Stimulated activated CD4-positive, alpha-beta T cell treated with anti-CD3 and anti-CD28 coated beads, Interleukin-4, amount 100 ng/mL, for 4 hours (primary cell): ENCODE measurements at regions not wholly inside any gene's neighbourhood (a gene's known extent, or its start where the extent isn't known, plus 50 kb on each side); places are given as distances from the start of the nearest gene placed in this dataset.
"Not testable (repeated sequence)": the region's sequence is repeated elsewhere in the genome, so short reads cannot be mapped to it uniquely, and the experiment has no call there.

ENCODE experiments used
- DNase-seq, 2 experiments: peaks; one replicate each; pipeline ENCODE4 v3.0.0-alpha.2; 2020

GRCh38 chr14:40093800-40094199 lies 661.6 kb upstream of the FBXO33 start:
- no peak for DNase-seq

DNA sequence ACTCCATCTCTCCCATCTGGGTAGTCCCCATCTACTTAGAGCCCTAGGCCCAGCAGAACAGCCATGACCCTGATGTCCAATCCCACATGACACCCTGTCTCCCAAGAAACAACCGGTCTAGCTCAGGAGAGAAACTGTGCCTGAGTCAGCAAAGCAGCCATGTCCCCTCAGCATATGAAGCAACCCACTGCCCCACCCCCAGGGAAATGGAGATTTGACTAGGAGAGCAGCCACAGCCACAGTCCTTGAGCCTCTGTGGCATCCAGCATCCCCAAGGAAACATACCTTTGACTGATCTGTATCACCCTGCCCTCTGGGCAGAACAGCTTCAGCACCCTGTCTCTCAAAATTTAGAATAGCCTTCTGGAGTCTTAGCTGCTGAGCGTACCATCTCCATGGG lies 641.9 kb upstream of the FBXO33 start:
- DNase-seq = no peak

DNA sequence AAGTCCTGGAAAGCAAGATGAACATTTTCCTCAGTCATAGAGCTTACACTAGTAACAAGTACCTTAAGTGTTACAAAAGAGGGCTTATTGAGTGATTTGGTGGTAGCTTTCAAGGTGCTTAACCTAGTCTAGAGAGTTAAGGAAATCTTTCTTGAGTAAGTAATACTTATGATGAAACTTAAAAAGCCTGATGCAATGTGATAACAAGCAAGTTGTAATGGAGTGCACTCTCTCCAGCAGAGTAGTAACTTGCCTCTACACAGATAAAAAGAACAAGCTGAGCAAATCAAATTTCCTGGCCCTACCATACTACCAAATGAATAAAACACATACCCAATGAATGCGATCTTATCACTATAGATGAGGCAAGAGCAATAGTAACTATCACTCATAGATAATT lies 639.9 kb upstream of the FBXO33 start:
- DNase-seq = no peak

- no peak for DNase-seq
Observed at GRCh38 chr14:40058901-40059897, 627.0 kb upstream of the FBXO33 start.

DNA sequence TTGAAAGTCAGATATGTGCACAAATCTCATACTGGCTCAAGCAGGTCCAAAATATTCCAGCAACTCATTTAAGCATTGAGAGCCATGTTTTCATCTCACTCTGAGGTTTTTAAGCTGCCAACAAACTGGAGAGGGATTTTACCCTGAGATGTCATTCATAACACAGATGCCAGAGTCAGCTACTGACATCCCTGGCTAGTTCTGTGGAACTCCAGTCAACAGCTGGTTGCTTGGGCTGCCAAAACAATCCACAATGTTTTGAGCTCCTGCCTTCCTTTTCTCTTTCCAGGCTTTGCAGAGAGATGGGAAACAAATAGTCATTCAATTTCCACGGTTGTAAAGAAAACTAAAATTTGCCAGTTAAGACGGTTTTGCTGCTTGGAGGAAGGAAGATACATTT lies 621.2 kb upstream of the FBXO33 start:
- DNase-seq = no peak

GRCh38 chr14:40028991-40029390 lies 596.8 kb upstream of the FBXO33 start:
- no peak for DNase-seq

- DNase-seq = no peak
Observed at GRCh38 chr14:40025101-40025500, 592.9 kb upstream of the FBXO33 start.

DNA sequence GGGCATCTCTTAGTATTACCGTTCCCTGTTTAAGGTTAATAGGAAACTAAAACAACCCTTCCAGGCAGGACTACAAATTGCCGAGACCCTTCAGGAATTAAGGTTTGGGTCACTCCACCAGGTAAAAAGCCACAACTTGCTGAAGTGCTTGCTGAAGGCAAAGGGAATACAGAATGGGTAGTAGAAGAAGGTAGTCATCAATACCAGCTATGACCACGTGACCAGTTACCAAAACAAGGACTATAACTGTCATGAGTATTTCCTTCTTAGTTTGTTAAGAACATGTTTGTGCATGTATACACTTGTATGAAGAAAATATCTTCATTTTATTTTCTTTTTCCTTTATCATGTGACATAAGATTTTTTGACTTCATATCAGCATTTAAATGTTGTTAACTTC lies 578.7 kb upstream of the FBXO33 start:
- no peak for DNase-seq

DNA sequence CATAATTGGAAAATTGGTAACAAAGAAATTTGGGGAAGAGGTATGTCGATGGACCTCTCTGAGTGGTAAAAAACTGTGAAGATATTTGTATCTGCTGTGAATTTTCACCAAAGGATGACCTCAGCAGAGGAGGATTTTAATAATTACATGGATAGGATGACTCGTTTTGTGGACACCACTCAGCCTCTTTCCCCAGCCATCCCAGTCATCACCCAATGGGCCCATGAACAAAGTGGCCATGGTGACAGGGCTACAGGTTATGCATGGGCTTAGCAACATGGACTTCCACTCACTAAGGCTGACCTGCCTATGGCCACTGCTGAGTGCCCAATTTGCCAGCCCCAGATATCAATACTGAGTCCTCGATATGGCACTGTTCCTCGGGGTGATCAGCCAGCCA lies 577.5 kb upstream of the FBXO33 start:
- no peak for DNase-seq

DNA sequence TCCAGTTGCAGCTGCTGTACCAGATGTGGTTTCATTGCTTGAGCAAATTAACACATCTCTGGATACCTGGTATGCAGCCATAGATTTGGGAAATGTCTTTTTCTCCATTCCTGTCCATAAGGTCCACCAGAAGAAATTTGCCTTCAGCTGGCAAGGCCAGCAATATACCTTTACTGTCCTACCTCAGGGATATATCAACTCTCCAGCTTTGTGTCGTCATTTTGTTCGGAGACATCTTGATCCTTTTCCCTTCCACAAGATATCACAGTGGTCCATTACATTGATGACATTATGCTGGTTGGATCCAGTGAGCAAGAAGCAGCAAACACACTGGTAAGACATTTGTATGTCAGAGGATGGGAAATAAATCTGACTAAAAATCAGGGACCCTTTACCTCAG lies 576.1 kb upstream of the FBXO33 start:
- not testable (repeated sequence) for DNase-seq

DNA sequence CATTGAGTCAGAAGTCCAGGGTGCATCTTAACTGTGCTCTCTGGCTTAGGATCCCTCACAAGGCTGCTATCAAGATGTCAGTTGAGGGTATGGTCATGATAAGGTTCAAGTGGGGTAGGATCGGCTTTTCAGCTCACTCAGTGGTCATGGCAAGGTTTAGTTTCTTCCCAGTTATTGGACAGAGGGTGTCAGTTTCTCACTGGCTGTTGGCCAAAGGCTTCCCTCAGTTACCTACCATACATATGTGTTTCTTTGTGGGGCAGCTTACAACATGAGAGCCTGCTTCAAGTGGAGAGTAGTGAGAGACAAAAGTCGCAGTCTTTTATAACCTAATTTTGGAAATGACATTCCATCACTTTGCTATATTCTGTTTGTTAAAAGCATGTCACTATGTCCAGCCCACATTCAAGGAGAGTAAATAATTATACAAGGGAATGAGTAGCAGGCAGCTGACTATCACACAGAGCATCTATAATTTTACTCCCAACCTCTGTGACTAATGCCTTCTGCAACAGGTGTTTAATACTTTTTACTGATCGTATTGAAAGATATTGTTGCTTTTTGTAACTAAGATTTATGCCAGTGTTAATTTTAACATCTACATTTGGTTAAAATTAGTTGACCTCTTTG lies 572.8 kb upstream of the FBXO33 start:
- DNase-seq = no peak

- no peak for DNase-seq
Observed at GRCh38 chr14:40003773-40004172, 571.5 kb upstream of the FBXO33 start.

- no peak for DNase-seq
Observed at GRCh38 chr14:39998854-39999253, 566.6 kb upstream of the FBXO33 start.

DNA sequence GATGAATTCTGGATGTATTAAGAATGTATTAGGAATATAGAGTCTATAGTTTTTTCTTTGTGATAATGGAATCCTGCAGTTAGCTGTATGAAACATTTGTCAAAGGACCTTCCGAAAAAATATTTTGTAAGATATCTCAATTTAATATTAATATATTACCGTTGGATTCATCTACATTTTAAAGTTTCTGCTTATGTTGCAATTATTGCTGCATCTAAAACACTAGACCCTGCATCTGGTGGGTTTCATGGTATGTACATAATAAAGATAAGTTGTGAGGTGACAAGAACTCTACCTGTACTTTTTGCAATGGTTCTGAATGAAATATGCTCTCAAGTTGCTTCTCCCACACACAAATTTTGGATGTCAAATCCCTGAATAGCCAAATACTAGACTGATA lies 565.9 kb upstream of the FBXO33 start:
- DNase-seq = no peak

DNA sequence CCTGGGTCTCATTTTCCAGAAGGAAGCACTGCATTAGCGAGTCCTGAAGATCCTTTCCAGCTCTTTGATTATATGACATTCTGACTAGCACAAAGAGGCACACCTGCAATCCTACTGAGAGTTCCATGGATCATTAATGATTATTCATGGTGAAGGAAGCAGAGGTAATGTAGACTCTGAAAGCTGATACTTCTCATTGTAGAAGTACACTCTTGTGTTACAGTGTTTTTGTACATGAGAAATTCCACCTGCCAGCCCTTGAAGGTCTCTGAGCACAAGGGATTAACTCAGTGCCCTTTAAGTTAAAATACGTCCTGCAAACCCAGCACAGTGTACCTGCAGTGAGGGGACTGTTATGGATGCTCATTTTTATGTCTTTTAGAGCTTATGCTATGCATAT lies 558.8 kb upstream of the FBXO33 start:
- no peak for DNase-seq

DNA sequence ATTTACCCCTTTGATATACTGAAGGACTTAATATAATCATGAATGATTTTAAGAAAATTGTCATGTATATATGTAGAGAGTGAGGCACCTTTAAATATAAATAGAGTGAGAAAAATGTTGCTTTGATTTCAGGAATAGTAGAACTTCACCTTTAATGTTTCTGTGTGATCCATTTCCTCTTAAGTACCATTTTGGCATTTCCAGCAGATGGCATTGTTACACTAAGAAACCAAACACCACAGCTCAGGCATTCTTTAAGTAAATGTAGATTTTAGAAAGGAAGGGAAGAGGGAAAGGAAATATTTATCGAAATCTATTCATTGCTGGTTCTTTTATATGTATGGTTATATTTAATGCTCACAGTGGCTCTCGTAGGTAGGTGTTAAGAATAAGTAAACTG lies 556.7 kb upstream of the FBXO33 start:
- no peak for DNase-seq

GRCh38 chr14:39984323-39984722 lies 552.1 kb upstream of the FBXO33 start:
- DNase-seq = no peak

DNA sequence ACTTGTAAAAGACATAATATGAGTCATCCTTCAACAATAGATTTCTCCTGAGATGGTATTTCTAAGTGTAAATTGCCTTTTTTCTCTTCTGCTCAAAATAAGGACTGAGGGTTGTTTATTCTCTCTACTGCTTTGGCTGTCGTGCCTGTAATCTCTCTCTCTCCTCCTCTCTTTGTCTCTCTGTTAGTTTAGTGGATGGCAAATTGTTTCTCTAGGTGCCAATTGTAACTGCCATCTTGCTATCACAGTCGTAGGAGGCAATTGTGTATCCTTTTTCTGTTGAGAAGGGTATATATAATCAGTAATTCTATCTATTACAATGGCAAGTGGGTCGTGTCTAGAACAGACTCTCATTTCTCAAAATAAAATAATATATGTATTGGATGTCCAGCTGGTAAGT lies 545.0 kb upstream of the FBXO33 start:
- no peak for DNase-seq

GRCh38 chr14:39974036-39974435 lies 541.8 kb upstream of the FBXO33 start:
- DNase-seq = no peak

DNA sequence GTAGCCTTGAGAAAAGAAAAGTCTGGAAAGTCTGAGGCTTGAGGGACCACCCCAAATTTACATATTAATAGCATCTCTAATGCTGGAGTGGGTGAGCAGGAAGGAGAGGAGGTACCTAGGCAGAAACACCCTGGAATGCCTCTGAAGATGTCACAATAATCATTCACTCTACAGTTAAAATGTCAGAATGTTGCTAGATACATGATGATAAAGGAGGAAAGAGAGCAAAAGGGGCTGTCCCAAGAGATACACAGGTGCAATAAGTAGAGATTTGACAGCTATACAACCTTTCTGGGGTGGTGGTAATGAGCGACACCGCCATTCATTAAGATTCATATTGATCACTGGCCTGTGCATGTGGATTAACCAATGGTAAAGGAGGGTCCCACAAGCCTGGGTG lies 540.5 kb upstream of the FBXO33 start:
- DNase-seq = no peak

- no peak for DNase-seq
Observed at GRCh38 chr14:39967885-39968284, 535.7 kb upstream of the FBXO33 start.

DNA sequence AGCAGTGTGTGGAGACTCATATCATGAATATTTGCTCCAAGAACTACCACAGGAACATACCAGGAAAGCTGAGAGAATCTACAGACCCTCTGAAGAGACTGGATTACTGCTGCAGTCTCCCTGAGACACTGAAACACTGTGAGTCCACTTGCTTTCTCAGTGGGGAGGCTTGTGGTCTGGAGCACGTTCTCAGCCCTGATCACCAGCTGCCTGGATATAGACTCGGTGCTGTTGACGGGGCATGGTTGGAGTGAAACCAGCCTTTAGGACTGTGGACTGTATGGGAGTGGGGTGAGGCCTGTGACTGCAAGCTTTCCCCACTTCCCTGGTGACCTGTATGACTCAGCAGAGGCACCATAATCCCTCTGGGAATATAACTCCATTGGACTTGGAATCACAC lies 525.8 kb upstream of the FBXO33 start:
- DNase-seq = no peak

DNA sequence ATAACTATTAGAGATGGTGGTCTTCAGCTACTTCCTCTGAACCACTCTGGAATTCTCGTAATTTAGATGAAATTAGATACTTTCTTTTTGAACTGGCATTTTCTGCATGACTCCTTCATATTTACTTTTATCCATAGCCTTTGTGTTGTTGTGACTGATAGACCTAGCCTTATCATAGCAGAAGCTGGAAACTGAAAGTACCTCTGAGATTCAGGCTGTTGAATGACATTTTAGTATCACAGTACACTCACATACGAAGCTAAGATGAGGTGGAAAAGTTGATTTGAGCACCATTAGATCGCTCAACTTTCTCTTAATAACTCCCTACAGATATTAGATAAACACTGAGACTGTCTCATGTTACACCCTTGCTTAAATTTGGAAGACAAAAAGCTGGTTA lies 525.1 kb upstream of the FBXO33 start:
- no peak for DNase-seq

- no peak for DNase-seq
Observed at GRCh38 chr14:39956372-39956771, 524.1 kb upstream of the FBXO33 start.
